IMR-90 (cell line): ENCODE measurements at regions not wholly inside any gene's neighbourhood (a gene's known extent, or its start where the extent isn't known, plus 50 kb on each side); places are given as distances from the start of the nearest gene placed in this dataset.

ENCODE experiments used
- ATAC-seq: fragments of 200-7000 bp; cut with Tn5 transposase; 2 replicates; pipeline ENCODE4 v1.9.1; 2020; ENCODE audit warnings: low read depth, mild to moderate bottlenecking, moderate library complexity
- BruUV-seq: library from RNA; stranded (reverse); fragments of 400-500 nt; replicated peaks from 2 replicates; lab custom pipeline; 2021; lab: Mats Ljungman, UMichigan
- CTCF ChIA-PET: fragments of 300-600 bp; formaldehyde crosslinking; extraction: SDS; loops from one replicate; lab custom pipeline; 2021; ENCODE audit warnings: antibody characterized with exemption; lab: Yijun Ruan, JAX
- POLR2A ChIA-PET: fragments of 300-600 bp; sonication (Branson Sonifier 250); formaldehyde crosslinking; loops from one replicate; lab custom pipeline; 2022; ENCODE audit warnings: antibody characterized with exemption; ENCODE audit not compliant: unreplicated experiment; lab: Charles Lee
- DNase-seq: peaks from one replicate; pipeline ENCODE4 v3.0.0; 2013
- H2AFZ ChIP-seq: replicated peaks from 2 replicates; pipeline ENCODE3; 2013; ENCODE audit warnings: low read length, mild to moderate bottlenecking; ENCODE audit not compliant: poor library complexity
- H2AK5ac ChIP-seq: 2 replicates; pipeline ENCODE4 v1.6.1; 2013; ENCODE audit warnings: low read depth, low read length, inconsistent platforms
- H2AK9ac ChIP-seq: replicated peaks from 2 replicates; pipeline ENCODE3; 2013; ENCODE audit warnings: mild to moderate bottlenecking, low read depth, low read length, moderate library complexity; ENCODE audit not compliant: poor library complexity
- H2BK120ac ChIP-seq: 2 replicates; pipeline ENCODE4 v1.6.1; 2013; ENCODE audit warnings: low read depth, low read length, inconsistent platforms
- H2BK15ac ChIP-seq: 3 replicates; pipeline ENCODE4 v1.6.1; 2013; ENCODE audit warnings: low read depth, low read length, inconsistent platforms
- H2BK20ac ChIP-seq: 2 replicates; pipeline ENCODE4 v1.6.1; 2013; ENCODE audit warnings: low read depth, mild to moderate bottlenecking, inconsistent platforms, low read length, moderate library complexity
- H2BK5ac ChIP-seq: 2 replicates; pipeline ENCODE4 v1.6.1; 2013; ENCODE audit warnings: mild to moderate bottlenecking, low read depth, low read length, inconsistent platforms; ENCODE audit not compliant: poor library complexity, severe bottlenecking
- H3K14ac ChIP-seq: replicated peaks from 2 replicates; pipeline ENCODE4 v1.6.1; 2013; ENCODE audit warnings: low read depth, low read length, inconsistent platforms
- H3K18ac ChIP-seq: 2 replicates; pipeline ENCODE4 v1.6.1; 2013; ENCODE audit warnings: low read depth, low read length, control low read depth
- H3K23ac ChIP-seq: 2 replicates; pipeline ENCODE4 v1.6.1; 2013; ENCODE audit warnings: low read depth, low read length, inconsistent platforms
- H3K27ac ChIP-seq: 2 replicates; pipeline ENCODE4 v1.5.1; 2013; ENCODE audit warnings: mild to moderate bottlenecking, control low read depth, low read length; ENCODE audit not compliant: insufficient read depth
- H3K27me3 ChIP-seq: 2 replicates; pipeline ENCODE4 v1.6.1; 2013; ENCODE audit warnings: low read length; ENCODE audit not compliant: control insufficient read depth, insufficient read depth
- H3K36me3 ChIP-seq: 2 replicates; pipeline ENCODE4 v1.6.1; 2013; ENCODE audit warnings: low read length, mixed read lengths; ENCODE audit not compliant: control insufficient read depth, insufficient read depth
- H3K4ac ChIP-seq: 2 replicates; pipeline ENCODE4 v1.6.1; 2013; ENCODE audit warnings: low read depth, low read length, inconsistent platforms
- H3K4me1 ChIP-seq: 2 replicates; pipeline ENCODE4 v1.6.1; 2013; ENCODE audit warnings: low read length, mixed read lengths; ENCODE audit not compliant: control insufficient read depth, insufficient read depth
- H3K4me2 ChIP-seq: 2 replicates; pipeline ENCODE4 v1.6.1; 2013; ENCODE audit warnings: low read depth, mild to moderate bottlenecking, control low read depth, low read length, moderate library complexity
- H3K4me3 ChIP-seq: 2 replicates; pipeline ENCODE4 v1.5.1; 2013; ENCODE audit warnings: low read depth, mild to moderate bottlenecking, control low read depth, low read length, moderate library complexity; ENCODE audit not compliant: insufficient read depth
- H3K56ac ChIP-seq: 2 replicates; pipeline ENCODE4 v1.6.1; 2013; ENCODE audit warnings: low read length, inconsistent platforms; ENCODE audit not compliant: insufficient read depth; ENCODE audit errors: extremely low read depth
- H3K79me1 ChIP-seq, 2 experiments: 2 replicates each; pipeline ENCODE4 v1.6.1; 2013; ENCODE audit warnings: low read length in 2 of 2, inconsistent platforms in 1 of 2, low read depth in 1 of 2
- H3K9ac ChIP-seq: 2 replicates; pipeline ENCODE4 v1.6.1; 2013; ENCODE audit warnings: low read depth, low read length, control low read depth
- H3K9me1 ChIP-seq: 2 replicates; pipeline ENCODE4 v1.6.1; 2013; ENCODE audit warnings: low read length, inconsistent platforms; ENCODE audit not compliant: insufficient read depth
- H3K9me3 ChIP-seq: 2 replicates; pipeline ENCODE4 v1.6.1; 2013; ENCODE audit warnings: low read length; ENCODE audit not compliant: control insufficient read depth, insufficient read depth
- H4K20me1 ChIP-seq: 2 replicates; pipeline ENCODE4 v1.6.1; 2013; ENCODE audit warnings: low read length, inconsistent platforms; ENCODE audit not compliant: insufficient read depth
- H4K5ac ChIP-seq: 2 replicates; pipeline ENCODE4 v1.6.1; 2013; ENCODE audit warnings: mild to moderate bottlenecking, low read depth, low read length, control low read depth
- H4K8ac ChIP-seq, 2 experiments: 2 replicates each; pipeline ENCODE4 v1.6.1; 2013; ENCODE audit warnings: low read depth in 2 of 2, low read length in 2 of 2, control low read depth in 1 of 2, inconsistent platforms in 1 of 2
- H4K91ac ChIP-seq: 2 replicates; pipeline ENCODE4 v1.6.1; 2013; ENCODE audit warnings: low read depth, low read length, inconsistent platforms; ENCODE audit not compliant: insufficient read depth
- FOS ChIP-seq: fragments of 150-350 bp; IDR thresholded peaks from 2 replicates; pipeline ENCODE4 v1.6.1; 2016; ENCODE audit warnings: low read depth, low read length
- RAD21 ChIP-seq: IDR thresholded peaks from 2 replicates; pipeline ENCODE4 v1.6.1; 2012; ENCODE audit warnings: low read length, improper control_type of control experiment
- RCOR1 ChIP-seq: IDR thresholded peaks from 2 replicates; pipeline ENCODE4 v1.6.1; 2012; ENCODE audit warnings: mild to moderate bottlenecking, low read length, improper control_type of control experiment; ENCODE audit not compliant: insufficient replicate concordance
- SMC3 ChIP-seq: fragments of 150-350 bp; IDR thresholded peaks from 2 replicates; pipeline ENCODE4 v1.6.1; 2016; ENCODE audit warnings: low read depth, mild to moderate bottlenecking, antibody characterized with exemption, low read length, moderate library complexity
- dilution Hi-C: fragments of 300-500 bp; cut with HindIII; formaldehyde crosslinking; loops from one replicate; pipeline ENCODE4 v1.14.3; 2018; ENCODE audit warnings: low sequenced_read_pairs; ENCODE audit not compliant: unreplicated experiment
- in situ Hi-C: fragments of 300-500 bp; cut with MboI; formaldehyde crosslinking; loops from 3 replicates; pipeline ENCODE4 v1.14.3; 2019; ENCODE audit warnings: low sequenced_read_pairs, inconsistent platforms, mixed read lengths
- intact Hi-C: fragments of 100-400 bp; cut with micrococcal nuclease; formaldehyde crosslinking; loops from 2 replicates; pipeline ENCODE4 v1.10.0; 2022

GRCh38 chr6:62714112-62714511 lies 428.1 kb upstream of the KHDRBS2 start:
- Histone ChIP-seq H3K9me3 (0 out of 2 replicates have a peak, but pooled peaks cover 4% of the 10 kb centered on the region), H3K36me3 (no peaks in the 10 kb centered on the region), H3K4ac (no peak overlapping the region), H3K14ac (no peak overlapping the region), H4K91ac (no peak overlapping the region), H3K27ac (no peak overlapping the region), H3K79me1 (no peaks in the 10 kb centered on the region), H3K18ac (no peak overlapping the region), H2AFZ (no peak overlapping the region), H3K9ac (no peak overlapping the region), H2AK5ac (no peak overlapping the region), H3K23ac (no peak overlapping the region), H2BK20ac (no peak overlapping the region), H4K8ac (no peak overlapping the region), H4K20me1 (no peaks in the 10 kb centered on the region), H2BK15ac (no peak overlapping the region), H2AK9ac (no peak overlapping the region), H2BK120ac (no peak overlapping the region), H2BK5ac (no peak overlapping the region), H3K27me3 (no peaks in the 10 kb centered on the region), H3K4me2 (no peak overlapping the region), H3K4me3 (no peak overlapping the region), H3K9me1 (no peaks in the 10 kb centered on the region), H3K4me1 (no peaks in the 10 kb centered on the region), H4K5ac (no peak overlapping the region), H3K56ac (no peak overlapping the region)
- DNase-seq: no peak
- no TSS peak for BruUV-seq
- TF ChIP-seq SMC3: no peak
- no peak for TF ChIP-seq RCOR1
- TF ChIP-seq FOS: no peak
- no peak for TF ChIP-seq RAD21
- no peak for ATAC-seq
- dilution Hi-C loops: no loop called here
- CTCF ChIA-PET: interaction anchor here (0.7 kb wide), 1 partner anchor 63 kb away, joined by 5 read pairs; no protein-coding TSS in a partner anchor
- POLR2A ChIA-PET: no interaction called here
- in situ Hi-C loops: no loop called here
- intact Hi-C loops: no loop called here
